ENCODE measurements at regions not wholly inside any gene's neighbourhood (a gene's known extent, or its start where the extent isn't known, plus 50 kb on each side); places are given as distances from the start of the nearest gene placed in this dataset.

DNA sequence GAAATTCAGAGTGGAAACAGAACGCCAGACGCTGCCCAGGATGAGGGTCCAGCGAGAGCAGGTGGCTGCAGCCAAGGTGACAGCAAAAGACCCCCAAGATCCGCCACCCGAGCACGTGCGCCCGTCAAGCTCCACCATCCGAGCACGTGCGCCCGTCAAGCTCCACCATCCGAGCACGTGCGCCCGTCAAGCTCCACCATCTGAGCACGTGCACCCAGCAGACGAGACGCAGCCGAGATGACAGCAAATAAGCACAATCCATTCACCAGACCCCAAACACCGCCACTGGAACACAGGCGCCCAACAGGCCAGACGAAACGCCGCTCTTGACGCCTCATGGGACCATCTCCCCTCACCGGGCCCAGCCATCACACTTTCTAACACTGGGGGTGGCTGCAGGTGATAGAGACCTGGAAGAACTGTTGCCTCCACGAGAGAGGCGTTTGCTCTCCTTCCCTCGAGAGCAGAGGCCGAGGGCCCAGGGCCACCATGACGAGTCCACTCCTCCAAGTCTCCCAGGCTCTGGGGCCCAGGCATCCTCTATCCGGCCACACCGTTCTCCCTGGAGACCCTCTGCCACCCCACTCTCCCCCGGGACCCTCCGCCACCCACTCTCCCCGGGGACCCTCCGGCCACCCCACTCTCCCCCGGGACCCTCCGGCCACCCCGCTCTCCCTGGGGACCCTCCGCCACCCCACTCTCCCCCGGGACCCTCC lies 62.1 kb upstream of the GALNT9 start:
- TF ChIP-seq, protein P1, sequence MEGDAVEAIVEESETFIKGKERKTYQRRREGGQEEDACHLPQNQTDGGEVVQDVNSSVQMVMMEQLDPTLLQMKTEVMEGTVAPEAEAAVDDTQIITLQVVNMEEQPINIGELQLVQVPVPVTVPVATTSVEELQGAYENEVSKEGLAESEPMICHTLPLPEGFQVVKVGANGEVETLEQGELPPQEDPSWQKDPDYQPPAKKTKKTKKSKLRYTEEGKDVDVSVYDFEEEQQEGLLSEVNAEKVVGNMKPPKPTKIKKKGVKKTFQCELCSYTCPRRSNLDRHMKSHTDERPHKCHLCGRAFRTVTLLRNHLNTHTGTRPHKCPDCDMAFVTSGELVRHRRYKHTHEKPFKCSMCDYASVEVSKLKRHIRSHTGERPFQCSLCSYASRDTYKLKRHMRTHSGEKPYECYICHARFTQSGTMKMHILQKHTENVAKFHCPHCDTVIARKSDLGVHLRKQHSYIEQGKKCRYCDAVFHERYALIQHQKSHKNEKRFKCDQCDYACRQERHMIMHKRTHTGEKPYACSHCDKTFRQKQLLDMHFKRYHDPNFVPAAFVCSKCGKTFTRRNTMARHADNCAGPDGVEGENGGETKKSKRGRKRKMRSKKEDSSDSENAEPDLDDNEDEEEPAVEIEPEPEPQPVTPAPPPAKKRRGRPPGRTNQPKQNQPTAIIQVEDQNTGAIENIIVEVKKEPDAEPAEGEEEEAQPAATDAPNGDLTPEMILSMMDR (conservative IDR thresholded peaks at IDR 0.05 in 1 of 2, IDR thresholded peaks at IDR 0.05 in 1 of 2; ENCODE audit: low read depth in 1 of 2, low read length in 2 of 2): no peak
- TF ChIP-seq EZH2 (IDR thresholded peaks at IDR 0.05; ENCODE audit: low read length, missing control alignments): no peak

Data from fibroblast of lung (primary cell).